Mesendoderm (in vitro differentiated cells): ENCODE measurements at regions not wholly inside any gene's neighbourhood (a gene's known extent, or its start where the extent isn't known, plus 50 kb on each side); places are given as distances from the start of the nearest gene placed in this dataset.

Source experiments
- DNase-seq: peaks from one replicate; pipeline ENCODE4 v3.0.0; 2013
- H2AK5ac ChIP-seq: 2 replicates; pipeline ENCODE4 v1.6.1; 2013; ENCODE audit warnings: low read length, inconsistent platforms
- H2BK120ac ChIP-seq: 2 replicates; pipeline ENCODE4 v1.6.1; 2013; ENCODE audit warnings: low read depth, mild to moderate bottlenecking, low read length, moderate library complexity, mixed read lengths
- H2BK15ac ChIP-seq: replicated peaks from 2 replicates; pipeline ENCODE4 v1.6.1; 2013; ENCODE audit warnings: low read depth, mild to moderate bottlenecking, moderate library complexity
- H2BK5ac ChIP-seq: 2 replicates; pipeline ENCODE4 v1.6.1; 2013; ENCODE audit warnings: low read length, inconsistent platforms
- H3K18ac ChIP-seq: 2 replicates; pipeline ENCODE4 v1.6.1; 2013; ENCODE audit warnings: mild to moderate bottlenecking, low read length, mixed read lengths
- H3K23ac ChIP-seq: one replicate; pipeline ENCODE4 v1.6.1; 2013; ENCODE audit warnings: low read length
- H3K27ac ChIP-seq: 2 replicates; pipeline ENCODE4 v1.5.1; 2013; ENCODE audit warnings: low read depth, mild to moderate bottlenecking, inconsistent platforms, low read length, moderate library complexity
- H3K27me3 ChIP-seq: 2 replicates; pipeline ENCODE4 v1.6.1; 2013; ENCODE audit warnings: low read length, control low read depth, mild to moderate bottlenecking, inconsistent platforms; ENCODE audit not compliant: insufficient read depth, poor library complexity
- H3K36me3 ChIP-seq: 2 replicates; pipeline ENCODE4 v1.6.1; 2013; ENCODE audit warnings: low read length, inconsistent platforms; ENCODE audit not compliant: control insufficient read depth, insufficient read depth
- H3K4ac ChIP-seq: one replicate; pipeline ENCODE4 v1.6.1; 2013; ENCODE audit warnings: low read depth, mild to moderate bottlenecking, low read length, moderate library complexity
- H3K4me1 ChIP-seq: 2 replicates; pipeline ENCODE4 v1.6.1; 2013; ENCODE audit warnings: low read depth, low read length, inconsistent platforms; ENCODE audit not compliant: control insufficient read depth
- H3K4me2 ChIP-seq: 2 replicates; pipeline ENCODE4 v1.6.1; 2013; ENCODE audit warnings: low read length
- H3K4me3 ChIP-seq: 2 replicates; pipeline ENCODE4 v1.5.1; 2013; ENCODE audit warnings: mild to moderate bottlenecking, low read length
- H3K56ac ChIP-seq: one replicate; pipeline ENCODE4 v1.6.1; 2013; ENCODE audit warnings: low read length
- H3K79me1 ChIP-seq: 2 replicates; pipeline ENCODE4 v1.6.1; 2013; ENCODE audit warnings: low read length, inconsistent platforms
- H3K79me2 ChIP-seq: 2 replicates; pipeline ENCODE4 v1.6.1; 2013; ENCODE audit warnings: mild to moderate bottlenecking, low read length; ENCODE audit not compliant: control insufficient read depth, insufficient read depth
- H3K9ac ChIP-seq: 2 replicates; pipeline ENCODE4 v1.6.1; 2013; ENCODE audit warnings: low read length, inconsistent platforms
- H4K5ac ChIP-seq: one replicate; pipeline ENCODE4 v1.6.1; 2013; ENCODE audit warnings: low read length
- H4K8ac ChIP-seq: one replicate; pipeline ENCODE4 v1.6.1; 2013; ENCODE audit warnings: low read depth, mild to moderate bottlenecking, control low read depth, low read length, moderate library complexity
- WGBS: extraction: QIAGEN DNeasy Blood & Tissue Kit; methylation state at CpG from one replicate; pipeline ENCODE4 v1.1.7; 2013; ENCODE audit warnings: low lambda C conversion rate, missing lambda C conversion rate; ENCODE audit not compliant: insufficient coverage; ENCODE audit errors: extremely low coverage; 5-methylcytosine and 5-hydroxymethylcytosine counted together

GRCh38 chr10:2610946-2611345 lies 456.4 kb upstream of the PFKP start:
- Histone ChIP-seq H3K56ac (no peak overlapping the region), H3K4me1 (no peaks in the 10 kb centered on the region), H3K79me1 (no peaks in the 10 kb centered on the region), H4K5ac (no peak overlapping the region), H4K8ac (no peak overlapping the region), H3K36me3 (no peaks in the 10 kb centered on the region), H3K4ac (no peak overlapping the region), H3K27me3 (no peaks in the 10 kb centered on the region), H3K18ac (no peak overlapping the region), H3K4me2 (no peak overlapping the region), H2BK5ac (no peak overlapping the region), H3K23ac (no peak overlapping the region), H2AK5ac (no peak overlapping the region), H2BK15ac (no peak overlapping the region), H3K27ac (no peak overlapping the region), H3K79me2 (no peaks in the 10 kb centered on the region), H3K9ac (no peak overlapping the region), H3K4me3 (no peak overlapping the region), H2BK120ac (no peak overlapping the region)
- no CpG with 5 or more reads among the region's 5 CpGs for WGBS
- peak; percentile 65 for DNase-seq

DNA sequence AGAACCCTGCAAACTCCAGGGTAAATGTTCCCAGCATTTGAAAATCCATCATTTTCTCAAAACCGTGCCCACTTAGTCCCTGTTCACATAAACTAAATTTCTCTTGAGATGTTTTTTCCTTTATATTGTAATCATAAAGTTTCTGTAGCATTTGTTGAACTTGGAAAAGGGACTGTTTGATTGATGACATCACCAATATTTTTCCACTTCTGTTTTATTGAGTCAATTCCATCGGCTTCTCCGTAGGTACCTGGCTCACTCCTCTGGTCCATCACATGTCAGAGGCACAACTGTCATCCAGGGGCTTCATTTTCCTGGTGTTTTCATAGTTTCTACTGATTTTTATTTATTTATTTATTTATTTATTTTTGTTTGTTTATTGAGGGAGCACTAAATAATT lies 462.5 kb upstream of the PFKP start:
- Histone ChIP-seq H3K9ac (no peak overlapping the region), H3K56ac (no peak overlapping the region), H3K4me2 (no peak overlapping the region), H2AK5ac (no peak overlapping the region), H3K79me1 (no peaks in the 10 kb centered on the region), H4K5ac (no peak overlapping the region), H3K4ac (no peak overlapping the region), H3K4me3 (no peak overlapping the region), H3K4me1 (no peaks in the 10 kb centered on the region), H3K23ac (no peak overlapping the region), H2BK5ac (no peak overlapping the region), H2BK15ac (no peak overlapping the region), H3K27ac (no peak overlapping the region), H4K8ac (no peak overlapping the region), H3K18ac (no peak overlapping the region), H2BK120ac (no peak overlapping the region), H3K36me3 (no peaks in the 10 kb centered on the region), H3K79me2 (no peaks in the 10 kb centered on the region), H3K27me3 (no peaks in the 10 kb centered on the region)
- WGBS = no CpG with 5 or more reads among the region's 3 CpGs
- DNase-seq = no peak

DNA sequence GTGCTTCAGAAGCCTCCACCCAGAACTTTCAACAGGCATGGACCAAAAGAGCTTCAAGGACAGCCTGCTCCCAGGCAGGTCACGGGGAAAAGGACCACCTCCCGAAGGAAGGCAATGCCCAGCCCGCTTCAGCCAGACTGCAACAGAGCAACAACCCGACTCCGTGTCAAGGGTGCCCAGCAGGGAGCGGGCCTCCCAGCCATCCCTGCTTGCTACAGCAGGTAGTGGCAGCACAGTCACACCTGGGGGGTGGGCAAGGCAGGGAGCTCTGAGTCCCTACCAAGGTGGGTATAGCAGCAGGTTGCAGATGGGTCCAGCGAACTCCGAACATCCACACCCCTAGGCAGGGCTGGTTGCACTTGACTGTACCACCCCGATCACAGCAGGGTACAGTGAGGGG lies 467.8 kb upstream of the PFKP start:
- Histone ChIP-seq H2BK15ac (no peak overlapping the region), H3K4me3 (no peak overlapping the region), H3K18ac (no peak overlapping the region), H3K23ac (no peak overlapping the region), H3K4ac (no peak overlapping the region), H3K4me2 (no peak overlapping the region), H3K36me3 (no peaks in the 10 kb centered on the region), H3K4me1 (no peaks in the 10 kb centered on the region), H3K27ac (no peak overlapping the region), H3K27me3 (no peaks in the 10 kb centered on the region), H3K79me2 (no peaks in the 10 kb centered on the region), H3K56ac (no peak overlapping the region), H3K9ac (no peak overlapping the region), H3K79me1 (no peaks in the 10 kb centered on the region), H2BK5ac (no peak overlapping the region), H4K5ac (no peak overlapping the region), H4K8ac (no peak overlapping the region), H2AK5ac (no peak overlapping the region), H2BK120ac (no peak overlapping the region)
- WGBS = no CpG with 5 or more reads among the region's 9 CpGs
- no peak for DNase-seq

- no peak overlapping the region for H3K4me3 ChIP-seq
- H4K8ac ChIP-seq = no peak overlapping the region
- H3K23ac ChIP-seq = no peak overlapping the region
- no peak overlapping the region for H3K4ac ChIP-seq
- WGBS = no CpG with 5 or more reads among the region's 4 CpGs
- no peak overlapping the region for H2BK5ac ChIP-seq
- DNase-seq = no peak
- no peak overlapping the region for H3K18ac ChIP-seq
- no peak overlapping the region for H3K4me2 ChIP-seq
- no peak overlapping the region for H2BK120ac ChIP-seq
- no peaks in the 10 kb centered on the region for H3K36me3 ChIP-seq
- H3K56ac ChIP-seq = no peak overlapping the region
- H3K79me1 ChIP-seq = no peaks in the 10 kb centered on the region
- no peak overlapping the region for H3K9ac ChIP-seq
- H3K27me3 ChIP-seq = no peaks in the 10 kb centered on the region
- no peak overlapping the region for H3K27ac ChIP-seq
- no peaks in the 10 kb centered on the region for H3K79me2 ChIP-seq
- no peak overlapping the region for H2AK5ac ChIP-seq
- no peak overlapping the region for H2BK15ac ChIP-seq
- H3K4me1 ChIP-seq = no peaks in the 10 kb centered on the region
- no peak overlapping the region for H4K5ac ChIP-seq
These were observed 474.8 kb upstream of the PFKP start for GRCh38 chr10:2592360-2593160.

GRCh38 chr10:2589196-2589595 lies 478.2 kb upstream of the PFKP start:
- Histone ChIP-seq H3K4ac (no peak overlapping the region), H3K9ac (no peak overlapping the region), H3K56ac (no peak overlapping the region), H3K79me2 (no peaks in the 10 kb centered on the region), H4K5ac (no peak overlapping the region), H2BK15ac (no peak overlapping the region), H2BK5ac (no peak overlapping the region), H2BK120ac (no peak overlapping the region), H3K36me3 (no peaks in the 10 kb centered on the region), H3K4me3 (no peak overlapping the region), H3K79me1 (no peaks in the 10 kb centered on the region), H3K27ac (no peak overlapping the region), H3K18ac (no peak overlapping the region), H3K4me2 (no peak overlapping the region), H4K8ac (no peak overlapping the region), H3K4me1 (no peaks in the 10 kb centered on the region), H3K27me3 (no peaks in the 10 kb centered on the region), H2AK5ac (no peak overlapping the region), H3K23ac (no peak overlapping the region)
- no CpG with 5 or more reads among the region's 5 CpGs for WGBS
- DNase-seq = no peak

DNA sequence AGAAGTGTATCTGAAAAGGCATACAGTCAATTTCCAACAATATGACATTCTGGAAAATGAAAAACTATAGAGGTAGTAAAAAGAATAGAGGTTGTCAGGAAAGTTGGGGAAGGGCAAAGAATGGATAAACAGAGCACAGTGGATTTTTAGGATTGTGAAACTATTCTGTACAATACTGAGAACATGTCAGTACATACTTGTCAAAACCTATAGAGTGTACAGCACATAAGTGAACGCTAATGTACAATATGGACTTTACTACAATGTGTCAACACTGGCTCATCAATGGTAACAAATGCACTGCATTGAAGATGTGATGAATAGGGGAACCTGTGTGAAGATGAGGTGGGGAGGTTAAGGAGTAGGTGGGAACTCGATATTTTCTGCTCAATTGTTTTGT lies 483.0 kb upstream of the PFKP start:
- Histone ChIP-seq H3K79me2 (no peaks in the 10 kb centered on the region), H3K56ac (no peak overlapping the region), H3K79me1 (no peaks in the 10 kb centered on the region), H2AK5ac (no peak overlapping the region), H2BK120ac (no peak overlapping the region), H2BK15ac (no peak overlapping the region), H3K4me2 (no peak overlapping the region), H3K36me3 (no peaks in the 10 kb centered on the region), H2BK5ac (no peak overlapping the region), H3K9ac (no peak overlapping the region), H3K4me1 (no peaks in the 10 kb centered on the region), H3K27ac (no peak overlapping the region), H3K18ac (no peak overlapping the region), H4K5ac (no peak overlapping the region), H3K27me3 (no peaks in the 10 kb centered on the region), H3K4me3 (no peak overlapping the region), H3K23ac (no peak overlapping the region), H3K4ac (no peak overlapping the region), H4K8ac (no peak overlapping the region)
- DNase-seq = no peak
- WGBS = no CpG with 5 or more reads among the region's 2 CpGs
